H1 (cell line): ENCODE measurements at regions not wholly inside any gene's neighbourhood (a gene's known extent, or its start where the extent isn't known, plus 50 kb on each side); places are given as distances from the start of the nearest gene placed in this dataset.

Experiments used
- CTCF ChIA-PET: fragments of 300-600 bp; sonication (Branson Sonifier 250); formaldehyde crosslinking; loops from one replicate; lab custom pipeline; 2021; ENCODE audit not compliant: partially characterized antibody; lab: Charles Lee
- POLR2A ChIA-PET: fragments of 300-600 bp; sonication (Branson Sonifier 250); formaldehyde crosslinking; loops from one replicate; lab custom pipeline; 2021; ENCODE audit warnings: inconsistent platforms; ENCODE audit not compliant: partially characterized antibody; lab: Charles Lee
- DNase-seq, 2 experiments: peaks; one replicate each; pipeline versions ENCODE4 v3.0.0 to v3.0.0-alpha.2; 2010 to 2022; ENCODE audit warnings: low spot score in 2 of 2, low read depth in 1 of 2, mixed read lengths in 1 of 2
- FAIRE-seq: peaks from 2 replicates; lab custom pipeline; 2011; peaks lifted over from hg19 to GRCh38; lab: Jason Lieb, UNC
- H2AFZ ChIP-seq: 2 replicates; pipeline ENCODE4 v1.8.1; 2012; ENCODE audit warnings: low read length, inconsistent platforms
- H2AK5ac ChIP-seq: 2 replicates; pipeline ENCODE4 v1.6.1; 2013; ENCODE audit warnings: low read depth, low read length
- H2BK120ac ChIP-seq: replicated peaks from 2 replicates; pipeline ENCODE3; 2013; ENCODE audit warnings: low read depth, low read length, inconsistent platforms
- H2BK12ac ChIP-seq: 2 replicates; pipeline ENCODE4 v1.6.1; 2013; ENCODE audit warnings: low read depth, low read length
- H2BK15ac ChIP-seq: 2 replicates; pipeline ENCODE4 v1.6.1; 2013; ENCODE audit warnings: low read length
- H2BK20ac ChIP-seq: 2 replicates; pipeline ENCODE4 v1.6.1; 2013; ENCODE audit warnings: low read length
- H2BK5ac ChIP-seq: 2 replicates; pipeline ENCODE4 v1.6.1; 2013; ENCODE audit warnings: low read depth, low read length
- H3K14ac ChIP-seq: 2 replicates; pipeline ENCODE4 v1.6.1; 2013; ENCODE audit warnings: inconsistent platforms; ENCODE audit not compliant: insufficient read length
- H3K18ac ChIP-seq: 2 replicates; pipeline ENCODE4 v1.6.1; 2013; ENCODE audit warnings: low read length; ENCODE audit errors: extremely low read depth
- H3K23ac ChIP-seq: 2 replicates; pipeline ENCODE4 v1.6.1; 2013; ENCODE audit warnings: inconsistent platforms; ENCODE audit not compliant: insufficient read length
- H3K23me2 ChIP-seq: 2 replicates; pipeline ENCODE4 v1.6.1; 2013; ENCODE audit warnings: low read depth, low read length
- H3K27ac ChIP-seq: 2 replicates; pipeline ENCODE4 v1.6.1; 2011; ENCODE audit warnings: low read depth, low read length, inconsistent platforms
- H3K27me3 ChIP-seq, 4 experiments: replicated peaks in 1 of 4; 1 replicate in 1 of 4; 2 replicates in 3 of 4; pipeline versions ENCODE4 v1.6.1 to v1.8.1; 2011 to 2013; ENCODE audit warnings: low read length in 3 of 4, mild to moderate bottlenecking in 3 of 4, inconsistent platforms in 2 of 4, mixed read lengths in 2 of 4, moderate library complexity in 1 of 4; ENCODE audit not compliant: control insufficient read depth in 3 of 4, insufficient read depth in 3 of 4; ENCODE audit errors: extremely low read depth in 1 of 4
- H3K36me3 ChIP-seq, 4 experiments: 2 replicates each; pipeline versions ENCODE4 v1.6.1 to v1.8.1; 2011 to 2013; ENCODE audit warnings: mild to moderate bottlenecking in 4 of 4, low read length in 3 of 4, moderate library complexity in 2 of 4, control low read depth in 1 of 4, inconsistent platforms in 1 of 4; ENCODE audit not compliant: insufficient read depth in 4 of 4, control insufficient read depth in 2 of 4
- H3K4ac ChIP-seq: replicated peaks from 2 replicates; pipeline ENCODE3; 2013; ENCODE audit warnings: low read length, low read depth, mixed read lengths, inconsistent platforms; ENCODE audit not compliant: insufficient read length
- H3K4me1 ChIP-seq, 4 experiments: replicated peaks in 1 of 4; 1 replicate in 1 of 4; 2 replicates in 3 of 4; pipeline versions ENCODE4 v1.6.1 to v1.8.1; 2011 to 2013; ENCODE audit warnings: low read length in 3 of 4, inconsistent platforms in 2 of 4, mixed read lengths in 1 of 4; ENCODE audit not compliant: insufficient read depth in 4 of 4, control insufficient read depth in 3 of 4
- H3K4me2 ChIP-seq, 2 experiments: 2 replicates each; pipeline versions ENCODE4 v1.6.1 to v1.8.1; 2011 to 2013; ENCODE audit warnings: low read depth in 2 of 2, low read length in 2 of 2, control low read depth in 1 of 2, inconsistent platforms in 1 of 2, mild to moderate bottlenecking in 1 of 2; ENCODE audit not compliant: insufficient read depth in 1 of 2
- H3K4me3 ChIP-seq, 4 experiments: fragments of 200-600, 300-600 bp in 1 of 4; sonication (generic), shearing (Covaris generic), sonication (Bioruptor Twin) in 1 of 4; 2 replicates each; pipeline versions ENCODE4 v1.5.1 to v1.8.1; 2011 to 2016; ENCODE audit warnings: low read length in 4 of 4, low read depth in 3 of 4, control low read depth in 2 of 4, inconsistent platforms in 2 of 4, mild to moderate bottlenecking in 2 of 4, mixed read lengths in 1 of 4, moderate library complexity in 1 of 4; ENCODE audit not compliant: insufficient read depth in 2 of 4; ENCODE audit errors: extremely low read depth in 1 of 4
- H3K56ac ChIP-seq: replicated peaks from 2 replicates; pipeline ENCODE3; 2013; ENCODE audit warnings: low read depth, mild to moderate bottlenecking, mixed read lengths, low read length, inconsistent platforms; ENCODE audit not compliant: insufficient read length
- H3K79me1 ChIP-seq: 2 replicates; pipeline ENCODE4 v1.6.1; 2013; ENCODE audit warnings: low read depth, low read length, control low read depth
- H3K79me2 ChIP-seq, 2 experiments: 2 replicates each; pipeline versions ENCODE4 v1.6.1 to v1.8.1; 2012 to 2013; ENCODE audit warnings: low read length in 2 of 2, mild to moderate bottlenecking in 2 of 2, inconsistent platforms in 1 of 2; ENCODE audit not compliant: insufficient read depth in 2 of 2, control insufficient read depth in 1 of 2
- H3K9ac ChIP-seq, 4 experiments: replicated peaks in 1 of 4; 1 replicate in 1 of 4; 2 replicates in 3 of 4; pipeline versions ENCODE4 v1.6.1 to v1.8.1; 2011 to 2013; ENCODE audit warnings: low read depth in 3 of 4, low read length in 3 of 4, control low read depth in 2 of 4, mild to moderate bottlenecking in 2 of 4, moderate library complexity in 2 of 4, inconsistent platforms in 1 of 4; ENCODE audit errors: extremely low read depth in 1 of 4
- H3K9me3 ChIP-seq, 2 experiments: 2 replicates each; pipeline versions ENCODE4 v1.6.1 to v1.8.1; 2012 to 2013; ENCODE audit warnings: mild to moderate bottlenecking in 2 of 2, moderate library complexity in 2 of 2, control low read depth in 1 of 2, inconsistent platforms in 1 of 2, low read depth in 1 of 2, low read length in 1 of 2, mixed read lengths in 1 of 2; ENCODE audit not compliant: insufficient read depth in 2 of 2
- H4K20me1 ChIP-seq, 2 experiments: replicated peaks in 1 of 2; 2 replicates each; pipeline versions ENCODE3 to v1.8.1; 2011 to 2013; ENCODE audit warnings: inconsistent platforms in 2 of 2, low read length in 2 of 2, mild to moderate bottlenecking in 1 of 2; ENCODE audit not compliant: insufficient read depth in 2 of 2, control insufficient read depth in 1 of 2
- H4K5ac ChIP-seq: 2 replicates; pipeline ENCODE4 v1.6.1; 2013; ENCODE audit warnings: low read length, low read depth, mixed read lengths, inconsistent platforms; ENCODE audit not compliant: insufficient read length
- H4K8ac ChIP-seq: 2 replicates; pipeline ENCODE4 v1.8.0; 2013; ENCODE audit warnings: mild to moderate bottlenecking, moderate library complexity, low read length, inconsistent platforms; ENCODE audit not compliant: insufficient read depth; ENCODE audit errors: extremely low read depth
- H4K91ac ChIP-seq: replicated peaks from 2 replicates; pipeline ENCODE3; 2013; ENCODE audit warnings: low read length, mixed read lengths, inconsistent platforms; ENCODE audit not compliant: insufficient read length
- BACH1 ChIP-seq: IDR thresholded peaks from 2 replicates; pipeline ENCODE4 v1.6.1; 2012; ENCODE audit warnings: low read length, improper control_type of control experiment
- CTCF ChIP-seq, 3 experiments: IDR thresholded peaks; 1 replicate in 2 of 3; 2 replicates in 1 of 3; pipeline versions ENCODE4 v1.5.1 to v1.6.1; 2011; ENCODE audit warnings: low read length in 3 of 3, mild to moderate bottlenecking in 3 of 3, inconsistent platforms in 2 of 3, low read depth in 1 of 3, moderate library complexity in 1 of 3; ENCODE audit not compliant: insufficient read depth in 1 of 3; ENCODE audit errors: control extremely low read depth in 1 of 3
- FOSL1 ChIP-seq: IDR thresholded peaks from 2 replicates; pipeline ENCODE4 v1.6.1; 2011; ENCODE audit warnings: mild to moderate bottlenecking, low read depth, low read length, moderate library complexity; ENCODE audit not compliant: insufficient read depth
- HDAC2 ChIP-seq, 2 experiments: fragments of 300-600 bp in 1 of 2; sonication (generic) in 1 of 2; IDR thresholded peaks; 2 replicates each; pipeline ENCODE4 v1.6.1; 2011 to 2012; ENCODE audit warnings: low read depth in 2 of 2, low read length in 2 of 2, mild to moderate bottlenecking in 2 of 2, moderate library complexity in 2 of 2, borderline replicate concordance in 1 of 2, inconsistent platforms in 1 of 2
- NRF1 ChIP-seq: IDR thresholded peaks from 2 replicates; pipeline ENCODE4 v1.6.1; 2011; ENCODE audit warnings: mild to moderate bottlenecking, low read depth, low read length, improper control_type of control experiment
- POU5F1 ChIP-seq: IDR thresholded peaks from 2 replicates; pipeline ENCODE4 v1.6.1; 2011; ENCODE audit warnings: low read depth, mild to moderate bottlenecking, low read length, moderate library complexity
- RAD21 ChIP-seq, 2 experiments: IDR thresholded peaks in 1 of 2; conservative IDR thresholded peaks in 1 of 2; 2 replicates each; pipeline ENCODE4 v1.6.1; 2011; ENCODE audit warnings: low read depth in 2 of 2, low read length in 2 of 2, improper control_type of control experiment in 1 of 2, inconsistent platforms in 1 of 2, mild to moderate bottlenecking in 1 of 2, moderate library complexity in 1 of 2
- WGBS, 2 experiments: shearing (Covaris generic) in 1 of 2; methylation state at CpG; one replicate each; pipeline versions ENCODE4 v1.1.6 to v1.1.7; 2013 to 2015; ENCODE audit warnings: low lambda C conversion rate in 2 of 2, mixed read lengths in 2 of 2, inconsistent platforms in 1 of 2, low coverage in 1 of 2, missing lambda C conversion rate in 1 of 2; ENCODE audit not compliant: insufficient replicate concordance in 2 of 2, insufficient coverage in 1 of 2, insufficient read length in 1 of 2; ENCODE audit errors: extremely low coverage in 1 of 2, missing lambda C conversion rate in 1 of 2; 5-methylcytosine and 5-hydroxymethylcytosine counted together

GRCh38 chr16:85245307-85246172, 133.3 kb upstream of the CIBAR2 start:
- Histone ChIP-seq H3K27ac (no peak overlapping the region), H3K4me2 (no peak overlapping the region; a peak in 1 of 4 replicates)
- peak; percentile 26; the same call in 1 of the 2 replicates for TF ChIP-seq BACH1
- 0 out of 4 replicates have a peak, but pooled peaks of 1 of the 2 experiments have one; percentile 39 for TF ChIP-seq HDAC2 (IDR thresholded peaks at IDR 0.05; ENCODE audit: borderline replicate concordance in 1 of 2, low read depth in 2 of 2, low read length in 2 of 2)
- TF ChIP-seq RAD21 (IDR thresholded peaks at IDR 0.05 in 1 of 2, conservative IDR thresholded peaks at IDR 0.05 in 1 of 2; ENCODE audit: low read depth in 2 of 2, low read length in 2 of 2) = peak; percentile 77 to 81
- peak; percentile 80 to 91 (median 85) for TF ChIP-seq CTCF (IDR thresholded peaks at IDR 0.05; ENCODE audit: control extremely low read depth in 1 of 3, insufficient read depth in 1 of 3, low read depth in 1 of 3, low read length in 3 of 3)
- TF ChIP-seq FOSL1 = no peak
- TF ChIP-seq NRF1 = no peak
- no peak for TF ChIP-seq POU5F1

More at GRCh38 chr16:85245307-85246172, 133.3 kb upstream of the CIBAR2 start:
- H3K4me3 ChIP-seq = no peak overlapping the region
- H3K23me2 ChIP-seq = peaks cover 3% of the 10 kb centered on the region; the same call in 1 of the 2 replicates
- no peaks in the 10 kb centered on the region for H3K27me3 ChIP-seq
- peak overlapping the region; percentile 79; the same call in 1 of the 2 replicates for H3K18ac ChIP-seq
- H4K20me1 ChIP-seq = peaks cover under 1 to 2% of the 10 kb centered on the region in 2 experiments
- DNase-seq (peak in 1 of 2 experiments; percentile 82), FAIRE-seq (peak; percentile 60)
- H4K5ac ChIP-seq = peak overlapping the region; percentile 51
- 0 out of 2 replicates have a peak overlapping the region, but pooled peaks have one; percentile 4 for H2AK5ac ChIP-seq
- peak overlapping the region; percentile 90; the same call in 1 of the 2 replicates for H2BK15ac ChIP-seq
- H2BK20ac ChIP-seq = 0 out of 2 replicates have a peak overlapping the region, but pooled peaks have one; percentile 37
- no peak overlapping the region for H3K4ac ChIP-seq
- H3K56ac ChIP-seq = no peak overlapping the region
- H2AFZ ChIP-seq = no peak overlapping the region
- peaks cover 3% of the 10 kb centered on the region; the same call in 1 of the 2 replicates for H3K79me1 ChIP-seq
- H3K23ac ChIP-seq = no peak overlapping the region
- H3K4me1 ChIP-seq = peaks cover 0 to 32% (median 10%) of the 10 kb centered on the region in 4 experiments; a peak in 5 of 7 replicates
- no peak overlapping the region for H3K14ac ChIP-seq
- no peaks in the 10 kb centered on the region for H3K9me3 ChIP-seq
- H2BK120ac ChIP-seq = no peak overlapping the region
- peak overlapping the region; percentile 66 for H4K91ac ChIP-seq
- WGBS, 2 experiments = 41% methylated on average over 23 of the region's 24 CpGs; no CpG with 5 or more reads in 1 of the 2 experiments
- H4K8ac ChIP-seq = peak overlapping the region; percentile 88
- ChIA-PET POLR2A (interaction anchor here (1.0 to 1.2 kb wide), 2 partner anchors 10 to 11 kb away, joined by 4 read pairs; no protein-coding TSS in a partner anchor), CTCF (interaction anchor here (0.6 to 33.8 kb wide), 52 partner anchors 6 to 1404 kb away, joined by 3 to 371 read pairs (median 4); no protein-coding TSS in a partner anchor)
- no peak overlapping the region for H3K9ac ChIP-seq
- H2BK5ac ChIP-seq = peak overlapping the region; percentile 27; the same call in 1 of the 2 replicates
- no peak overlapping the region for H2BK12ac ChIP-seq
- no peaks in the 10 kb centered on the region for H3K36me3 ChIP-seq
- H3K79me2 ChIP-seq = peaks cover 0 to 2% of the 10 kb centered on the region in 2 experiments; a peak in 1 of 4 replicates
